Fibroblast of skin of scalp (primary cell): ENCODE measurements at regions not wholly inside any gene's neighbourhood (a gene's known extent, or its start where the extent isn't known, plus 50 kb on each side); places are given as distances from the start of the nearest gene placed in this dataset.
"Not testable (repeated sequence)": the region's sequence is repeated elsewhere in the genome, so short reads cannot be mapped to it uniquely, and the experiment has no call there.

Experiments
- DNase-seq: peaks from one replicate; pipeline ENCODE4 v3.0.0-alpha.2; 2013

DNA sequence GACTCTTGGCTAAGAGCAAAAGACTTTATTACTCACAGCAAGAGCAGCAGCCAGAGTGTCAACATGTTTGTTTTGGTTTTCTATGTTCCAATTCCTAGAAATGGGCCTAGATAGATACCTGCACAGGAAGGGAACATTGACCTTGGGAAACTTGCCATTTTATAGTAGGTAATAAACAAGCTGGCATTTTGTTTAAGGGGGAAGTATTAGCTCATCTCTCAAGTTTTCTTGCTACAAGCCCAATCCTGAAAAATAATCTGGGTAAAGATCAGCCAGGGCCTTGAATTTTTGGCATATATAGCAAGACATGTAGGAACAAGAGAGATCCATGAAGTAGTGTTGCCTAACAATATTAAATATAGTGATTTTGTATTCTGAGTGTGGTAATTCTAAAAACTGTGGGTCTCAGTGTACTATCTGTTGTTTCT, 51.4 kb upstream of the RGL1 start:
- DNase-seq = no peak

GRCh38 chr1:183744132-183744913, 60.6 kb upstream of the RGL1 start:
- DNase-seq = no peak

- no peak for DNase-seq
Measured at GRCh38 chr1:183742355-183742754, 62.6 kb upstream of the RGL1 start.

DNA sequence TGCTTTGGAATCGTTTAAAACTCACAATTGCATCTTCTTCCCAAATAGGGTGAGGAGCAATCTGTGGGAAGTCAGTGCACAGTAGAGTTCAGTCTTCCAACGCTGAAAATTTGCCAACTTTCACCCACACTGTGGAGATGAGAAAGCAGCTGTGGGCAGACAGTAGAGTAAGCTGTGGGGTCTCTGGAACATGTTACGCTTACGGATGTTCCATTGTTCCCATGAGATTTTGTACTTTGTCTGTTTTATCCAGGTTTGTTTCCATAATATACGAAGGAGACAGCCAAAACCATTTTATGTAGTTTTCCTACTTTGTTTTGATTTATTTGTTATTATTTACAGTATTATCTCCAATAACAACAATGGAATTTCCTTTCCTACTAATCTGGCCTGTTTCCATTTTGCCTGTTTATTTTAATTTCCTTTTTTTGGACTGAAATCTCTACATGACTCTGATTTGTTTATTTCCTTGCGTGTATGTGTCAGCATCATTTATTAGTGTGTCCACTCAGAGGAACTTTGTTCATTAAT, 65.1 kb upstream of the RGL1 start:
- DNase-seq = no peak

DNA sequence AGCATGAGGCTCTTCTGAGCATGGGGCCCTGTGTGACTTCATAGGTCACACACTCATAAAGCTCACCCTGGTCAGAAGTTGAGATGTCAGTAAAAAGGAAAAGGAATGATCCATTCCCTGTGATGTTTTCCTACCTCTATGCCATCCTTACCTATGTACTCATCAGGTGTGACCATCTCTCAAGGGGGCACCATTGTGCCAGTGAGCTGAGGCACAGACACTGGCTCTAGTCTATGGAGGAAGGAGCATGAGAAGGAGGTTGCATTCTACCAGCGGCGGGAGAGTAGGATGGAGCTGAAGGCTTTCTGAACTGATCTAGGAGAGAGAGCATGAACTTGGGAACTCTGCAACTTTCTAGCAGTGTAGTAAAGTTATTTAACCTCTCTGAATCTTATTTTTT, 65.8 kb upstream of the RGL1 start:
- no peak for DNase-seq

DNA sequence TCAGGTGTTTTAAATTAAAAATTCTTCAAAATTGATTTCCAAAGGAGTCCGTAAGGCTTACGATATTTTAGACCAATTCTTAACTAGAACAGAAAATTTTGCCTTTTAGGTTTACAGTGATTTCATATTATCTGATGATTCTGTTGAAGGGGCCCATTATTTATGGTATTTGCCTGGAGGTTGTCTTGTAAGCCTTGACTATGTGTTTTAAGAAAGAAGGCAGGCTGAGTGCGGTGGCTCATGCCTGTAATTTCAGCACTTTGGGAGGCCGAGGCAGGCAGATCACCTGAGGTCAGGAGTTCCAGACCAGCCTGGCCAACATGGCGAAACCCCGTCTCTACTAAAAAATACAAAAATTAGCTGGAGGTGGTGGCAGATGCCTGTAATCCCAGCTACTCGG, 67.0 kb upstream of the RGL1 start:
- not testable (repeated sequence) for DNase-seq

DNA sequence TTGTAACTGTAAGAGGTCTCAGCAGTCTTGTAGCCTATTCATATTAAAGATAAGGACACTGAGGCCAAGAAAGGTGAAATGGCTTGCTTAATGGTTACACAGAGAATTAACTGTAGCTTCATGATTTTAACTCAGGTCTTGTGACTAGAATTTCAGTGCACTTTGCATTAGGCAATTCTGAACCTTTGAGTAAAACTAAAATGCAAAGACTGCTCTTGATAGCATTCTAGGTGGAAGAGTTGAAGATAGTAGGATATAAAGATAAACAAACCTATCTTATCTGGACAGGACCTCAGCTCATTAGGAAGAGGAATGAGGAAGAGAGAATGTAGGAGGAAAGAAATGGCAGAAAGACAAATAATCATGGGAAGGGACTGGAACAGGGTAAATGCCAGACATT, 68.6 kb upstream of the RGL1 start:
- DNase-seq = no peak

GRCh38 chr1:183735069-183735860, 69.7 kb upstream of the RGL1 start:
- no peak for DNase-seq

DNA sequence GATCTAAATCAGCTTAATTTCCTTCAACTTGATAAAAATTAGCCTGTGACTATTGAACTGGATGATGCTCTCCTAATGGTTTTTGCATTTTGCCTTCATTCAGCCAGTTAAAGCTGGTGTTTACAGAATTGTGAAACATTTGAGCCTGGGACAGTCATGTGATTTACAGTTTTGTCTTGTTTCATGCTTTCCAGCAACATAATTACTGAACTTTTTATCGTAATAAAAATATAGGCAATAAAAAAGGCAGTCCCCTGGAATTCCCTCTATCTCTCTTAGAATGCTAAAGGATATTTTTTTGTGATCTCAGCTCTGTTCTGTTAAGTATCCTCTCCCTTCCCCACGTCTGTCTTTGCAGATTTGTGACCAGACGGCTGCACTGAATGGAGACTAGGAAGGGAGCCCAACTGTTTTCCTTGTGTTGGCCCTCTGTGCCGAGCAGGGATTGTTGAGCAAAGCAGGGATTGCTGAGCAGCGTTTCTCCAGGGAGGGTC, 70.3 kb upstream of the RGL1 start:
- peak; percentile 27 for DNase-seq

- no peak for DNase-seq
Measured at GRCh38 chr1:183733715-183734114, 71.2 kb upstream of the RGL1 start.

DNA sequence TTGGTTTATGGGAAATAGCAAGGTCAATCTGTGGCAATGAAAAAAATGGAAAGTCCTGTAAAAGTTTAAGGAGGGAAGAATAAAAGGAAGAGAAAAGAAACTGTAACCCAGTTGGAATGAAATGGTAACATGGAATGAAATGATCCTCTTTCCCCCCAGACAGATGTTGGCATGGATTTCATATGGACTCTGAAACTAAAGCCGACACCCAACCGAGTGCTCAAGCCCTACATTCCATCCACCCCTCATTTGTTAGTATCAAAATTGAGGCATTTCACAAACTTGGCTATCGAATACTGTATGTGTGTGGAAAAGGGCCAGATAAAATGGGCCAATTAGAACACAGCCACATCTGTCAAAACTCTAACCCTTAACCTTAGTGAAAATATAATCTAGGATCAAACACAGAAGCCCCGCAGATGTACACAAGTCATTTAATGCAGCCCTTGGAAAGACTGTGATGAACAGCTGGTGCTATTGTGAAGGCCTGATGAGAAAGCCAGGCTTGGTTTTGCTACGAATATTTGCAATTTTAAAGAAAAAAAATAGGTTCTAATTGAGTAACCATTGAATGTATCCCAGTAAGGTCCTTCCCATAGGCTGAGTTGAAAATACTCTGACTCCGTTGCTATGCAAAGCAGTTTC, 72.6 kb upstream of the RGL1 start:
- DNase-seq = peak; percentile 13

GRCh38 chr1:183730886-183731573, 73.9 kb upstream of the RGL1 start:
- no peak for DNase-seq

DNA sequence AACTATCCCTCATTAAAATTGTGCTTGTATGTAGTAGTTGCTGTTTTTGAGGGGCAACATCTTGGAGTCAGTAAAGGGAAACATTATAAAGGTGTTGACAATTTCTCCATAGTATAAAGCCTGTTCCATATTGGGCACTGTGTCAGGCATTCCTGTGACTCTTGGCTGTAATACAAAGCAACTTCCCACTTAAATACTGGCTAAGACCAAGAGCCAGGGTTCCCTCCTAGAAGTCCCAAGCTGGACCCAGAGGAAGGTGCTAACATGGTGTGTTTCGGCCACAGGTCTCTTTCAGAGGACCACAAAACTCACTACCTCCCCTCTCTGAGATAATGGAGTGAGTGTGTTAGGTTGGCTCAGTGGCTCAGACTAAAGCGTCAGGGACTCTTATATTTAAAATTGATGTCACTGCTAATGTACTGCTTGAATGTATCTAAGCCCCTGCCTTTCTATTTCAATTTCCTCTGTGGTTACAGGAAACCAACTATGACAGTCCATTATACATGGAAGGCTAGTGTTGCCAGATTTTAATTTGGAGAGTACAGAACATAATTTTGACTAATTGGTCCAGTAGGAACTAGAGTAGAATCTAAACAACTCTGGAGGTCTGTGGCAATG, 74.7 kb upstream of the RGL1 start:
- no peak for DNase-seq

- DNase-seq = no peak
Measured at GRCh38 chr1:183726825-183727224, 73.7 kb upstream of the APOBEC4 start.

DNA sequence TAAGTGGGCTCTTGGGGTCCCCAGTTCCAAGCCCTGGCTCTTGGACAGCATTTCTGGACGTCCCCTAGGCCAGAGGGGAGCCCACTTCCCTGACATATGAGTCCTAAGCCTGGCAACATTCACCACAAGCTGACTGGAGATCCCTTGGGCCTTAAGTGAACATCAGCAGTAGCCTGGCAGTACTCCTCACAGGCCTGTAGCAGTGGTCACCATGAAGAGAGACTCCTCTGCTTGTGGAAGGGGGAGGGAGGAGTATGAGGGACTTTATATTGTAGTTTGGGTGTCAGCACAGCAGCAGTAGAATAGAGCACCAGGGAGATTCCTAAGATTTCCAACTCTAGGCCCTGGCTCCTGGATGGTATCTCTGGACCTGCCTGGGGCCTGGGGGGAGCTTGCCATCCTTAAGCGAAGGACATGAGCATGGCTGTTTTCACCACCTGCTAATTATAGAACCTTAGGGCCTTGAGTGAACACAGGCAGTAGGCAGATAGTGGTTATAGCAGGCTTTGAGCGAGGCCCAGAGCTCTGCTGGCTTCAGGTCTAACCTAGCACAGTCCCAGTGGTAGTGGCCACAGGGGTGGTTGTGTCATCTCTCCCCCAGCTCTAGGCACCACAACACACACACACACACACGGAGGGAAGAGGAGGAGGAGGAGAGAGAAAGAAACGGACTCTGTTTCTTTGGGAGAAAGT, 71.4 kb upstream of the APOBEC4 start:
- DNase-seq = no peak

GRCh38 chr1:183723571-183723970, 70.5 kb upstream of the APOBEC4 start:
- no peak for DNase-seq

GRCh38 chr1:183721041-183721440, 67.9 kb upstream of the APOBEC4 start:
- no peak for DNase-seq

- DNase-seq = no peak
Measured at GRCh38 chr1:183720028-183720427, 66.9 kb upstream of the APOBEC4 start.

GRCh38 chr1:183719289-183719688, 66.2 kb upstream of the APOBEC4 start:
- no peak for DNase-seq

- no peak for DNase-seq
Measured at GRCh38 chr1:183716286-183716685, 63.2 kb upstream of the APOBEC4 start.

GRCh38 chr1:183711741-183712361, 58.7 kb upstream of the APOBEC4 start:
- peak; percentile 65 for DNase-seq
